Trophoblast cell (in vitro differentiated cells and primary cell): ENCODE measurements at regions not wholly inside any gene's neighbourhood (a gene's known extent, or its start where the extent isn't known, plus 50 kb on each side); places are given as distances from the start of the nearest gene placed in this dataset.

Source experiments
- DNase-seq, 2 donors: peaks; one replicate each; pipeline ENCODE4 v3.0.0-alpha.2; 2016
- H2AFZ ChIP-seq: 2 replicates; pipeline ENCODE4 v1.6.1; 2013; ENCODE audit warnings: low read length, moderate library complexity, mild to moderate bottlenecking; ENCODE audit not compliant: insufficient read depth, poor library complexity
- H2AK5ac ChIP-seq: 2 replicates; pipeline ENCODE4 v1.6.1; 2013; ENCODE audit warnings: mild to moderate bottlenecking, low read length
- H2BK120ac ChIP-seq: 2 replicates; pipeline ENCODE4 v1.6.1; 2013; ENCODE audit warnings: low read length, mild to moderate bottlenecking, moderate library complexity; ENCODE audit not compliant: insufficient read depth, poor library complexity
- H2BK12ac ChIP-seq: 2 replicates; pipeline ENCODE4 v1.6.1; 2013; ENCODE audit warnings: mild to moderate bottlenecking, low read length, moderate library complexity
- H2BK5ac ChIP-seq: 2 replicates; pipeline ENCODE4 v1.6.1; 2013; ENCODE audit warnings: low read length, low read depth, moderate library complexity, mild to moderate bottlenecking; ENCODE audit not compliant: poor library complexity
- H3K14ac ChIP-seq: 2 replicates; pipeline ENCODE4 v1.6.1; 2013; ENCODE audit warnings: mild to moderate bottlenecking, low read length
- H3K18ac ChIP-seq: 2 replicates; pipeline ENCODE4 v1.6.1; 2013; ENCODE audit warnings: mild to moderate bottlenecking, low read length
- H3K23ac ChIP-seq: 2 replicates; pipeline ENCODE4 v1.6.1; 2013; ENCODE audit warnings: low read length
- H3K27ac ChIP-seq: 2 replicates; pipeline ENCODE4 v1.5.1; 2013; ENCODE audit warnings: low read depth, mild to moderate bottlenecking, inconsistent platforms, low read length, moderate library complexity
- H3K27me3 ChIP-seq: 2 replicates; pipeline ENCODE4 v1.6.1; 2013; ENCODE audit warnings: inconsistent platforms, mild to moderate bottlenecking, low read length, moderate library complexity; ENCODE audit not compliant: insufficient read depth
- H3K36me3 ChIP-seq, 2 experiments: 1 replicate in 1 of 2; 2 replicates in 1 of 2; pipeline ENCODE4 v1.6.1; 2013; ENCODE audit warnings: low read length in 2 of 2, mild to moderate bottlenecking in 2 of 2, moderate library complexity in 1 of 2; ENCODE audit not compliant: insufficient read depth in 2 of 2, control insufficient read depth in 1 of 2
- H3K4ac ChIP-seq: 2 replicates; pipeline ENCODE4 v1.6.1; 2013; ENCODE audit warnings: low read depth, mild to moderate bottlenecking, low read length, moderate library complexity
- H3K4me1 ChIP-seq, 2 experiments: 1 replicate in 1 of 2; 2 replicates in 1 of 2; pipeline ENCODE4 v1.6.1; 2013; ENCODE audit warnings: low read length in 2 of 2, mild to moderate bottlenecking in 2 of 2, moderate library complexity in 1 of 2; ENCODE audit not compliant: insufficient read depth in 2 of 2, control insufficient read depth in 1 of 2
- H3K4me2 ChIP-seq: 2 replicates; pipeline ENCODE4 v1.6.1; 2013; ENCODE audit warnings: inconsistent platforms, mild to moderate bottlenecking, low read length, moderate library complexity
- H3K4me3 ChIP-seq: 2 replicates; pipeline ENCODE4 v1.5.1; 2013; ENCODE audit warnings: mild to moderate bottlenecking, low read depth, low read length, inconsistent platforms
- H3K79me1 ChIP-seq: one replicate; pipeline ENCODE4 v1.6.1; 2013; ENCODE audit warnings: low read length
- H3K79me2 ChIP-seq: 2 replicates; pipeline ENCODE4 v1.6.1; 2013; ENCODE audit warnings: low read length, mild to moderate bottlenecking; ENCODE audit not compliant: control insufficient read depth, insufficient read depth, poor library complexity
- H3K9ac ChIP-seq: 2 replicates; pipeline ENCODE4 v1.6.1; 2013; ENCODE audit warnings: mild to moderate bottlenecking, low read length
- H3K9me3 ChIP-seq: 2 replicates; pipeline ENCODE4 v1.6.1; 2013; ENCODE audit warnings: low read depth, mild to moderate bottlenecking, control low read depth, inconsistent platforms, low read length; ENCODE audit not compliant: insufficient read depth
- H4K12ac ChIP-seq: 2 replicates; pipeline ENCODE4 v1.6.1; 2013; ENCODE audit warnings: low read depth, mild to moderate bottlenecking, low read length, moderate library complexity
- H4K8ac ChIP-seq: 2 replicates; pipeline ENCODE4 v1.6.1; 2013; ENCODE audit warnings: low read depth, mild to moderate bottlenecking, low read length, moderate library complexity
- H4K91ac ChIP-seq: one replicate; pipeline ENCODE4 v1.6.1; 2013; ENCODE audit warnings: low read depth, mild to moderate bottlenecking, low read length, moderate library complexity
- WGBS: extraction: QIAGEN DNeasy Blood & Tissue Kit; methylation state at CpG from one replicate; pipeline ENCODE4 v1.1.7; 2013; ENCODE audit warnings: missing lambda C conversion rate; ENCODE audit not compliant: insufficient read length, insufficient coverage; ENCODE audit errors: extremely low coverage; 5-methylcytosine and 5-hydroxymethylcytosine counted together

DNA sequence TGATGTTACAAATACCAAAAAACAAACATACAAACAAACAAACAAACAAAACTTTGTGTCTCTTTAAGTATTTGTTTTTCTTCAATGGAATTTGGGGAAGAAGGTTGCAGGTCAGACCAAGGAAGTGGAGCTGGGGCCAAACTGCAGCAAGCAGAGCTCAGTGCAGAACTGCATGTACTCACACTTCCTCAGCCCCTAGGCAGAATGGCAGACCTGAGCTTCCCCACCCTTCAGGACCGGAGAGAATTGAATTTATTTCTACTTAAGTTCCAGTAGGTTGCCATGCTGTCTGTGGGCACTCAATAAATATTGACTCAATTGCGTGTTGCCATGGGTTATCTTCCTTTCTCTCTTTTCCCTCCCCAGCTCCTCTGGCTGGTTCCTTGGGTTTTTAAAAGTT is 173.6 kb downstream of the PTGER3 start:
- peak overlapping the region; percentile 61 for H4K8ac ChIP-seq
- H3K36me3 ChIP-seq: no peaks in the 10 kb centered on the region
- H3K9me3 ChIP-seq: peaks cover 4% of the 10 kb centered on the region
- DNase-seq: peak in 1 of 2 donors; percentile 22
- no CpG with 5 or more reads among the region's 2 CpGs for WGBS
- H2BK12ac ChIP-seq: no peak overlapping the region
- peaks cover 4% of the 10 kb centered on the region for H3K79me1 ChIP-seq
- peak overlapping the region; percentile 36 for H3K4me2 ChIP-seq
- H3K18ac ChIP-seq: no peak overlapping the region
- H2AFZ ChIP-seq: no peak overlapping the region
- H3K27ac ChIP-seq: peak overlapping the region; percentile 83
- H3K23ac ChIP-seq: no peak overlapping the region
- H4K91ac ChIP-seq: peak overlapping the region; percentile 28
- H3K79me2 ChIP-seq: no peaks in the 10 kb centered on the region
- H4K12ac ChIP-seq: no peak overlapping the region
- no peak overlapping the region for H3K14ac ChIP-seq
- peaks cover 0 to 6% of the 10 kb centered on the region in 2 experiments for H3K4me1 ChIP-seq
- H3K27me3 ChIP-seq: no peaks in the 10 kb centered on the region
- no peak overlapping the region for H2AK5ac ChIP-seq
- H3K9ac ChIP-seq: no peak overlapping the region
- peak overlapping the region; percentile 86 for H2BK5ac ChIP-seq
- H3K4me3 ChIP-seq: no peak overlapping the region
- peak overlapping the region; percentile 14 for H2BK120ac ChIP-seq
- no peak overlapping the region for H3K4ac ChIP-seq

DNA sequence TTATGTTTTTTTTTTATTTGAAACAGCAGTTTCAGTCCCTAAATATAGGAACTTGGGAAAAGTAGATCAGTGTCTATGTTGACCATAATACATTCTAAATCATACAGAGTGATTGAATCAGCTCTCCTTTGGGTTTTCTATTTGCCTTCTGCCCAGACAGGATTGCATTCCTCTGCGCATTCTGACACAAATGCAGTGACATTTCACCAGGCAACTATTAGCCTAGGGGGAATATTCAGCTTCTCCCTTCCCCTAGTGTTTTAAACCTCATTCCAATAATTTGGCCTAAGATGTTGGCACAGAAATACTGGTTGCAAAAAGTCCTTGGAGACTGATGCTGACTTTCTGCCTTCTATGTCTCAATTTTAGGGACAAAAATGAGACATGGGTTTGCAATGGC is 172.8 kb downstream of the PTGER3 start:
- H3K18ac ChIP-seq: no peak overlapping the region
- H2AFZ ChIP-seq: no peak overlapping the region

DNA sequence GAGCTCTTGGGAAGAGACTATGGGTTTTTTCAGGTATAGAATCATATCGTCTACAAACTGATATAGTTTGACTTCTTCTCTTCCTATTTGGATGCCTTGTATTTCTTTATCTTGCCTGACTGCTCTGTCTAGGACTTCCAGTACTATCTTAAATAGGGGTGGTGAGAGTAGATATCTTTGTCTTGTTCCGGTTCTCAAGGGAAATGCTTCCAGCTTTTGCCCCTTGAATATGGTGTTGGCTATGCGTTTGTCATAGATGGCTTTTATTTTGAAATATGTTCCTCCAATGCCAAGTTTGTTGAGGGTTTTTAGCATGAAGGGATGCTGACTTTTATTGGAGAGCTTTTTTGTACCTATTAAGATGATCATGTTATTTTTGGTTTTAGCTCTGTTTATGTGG is 170.3 kb downstream of the PTGER3 start:
- H3K9ac ChIP-seq: no peak overlapping the region
- H3K27me3 ChIP-seq: no peaks in the 10 kb centered on the region
- no peak overlapping the region for H3K14ac ChIP-seq
- H3K18ac ChIP-seq: no peak overlapping the region
- no CpG with 5 or more reads among the region's 3 CpGs for WGBS
- no peak overlapping the region for H3K4me2 ChIP-seq
- H3K36me3 ChIP-seq: no peaks in the 10 kb centered on the region
- H3K27ac ChIP-seq: no peak overlapping the region
- no peak overlapping the region for H4K91ac ChIP-seq
- no peak overlapping the region for H2AK5ac ChIP-seq
- H3K9me3 ChIP-seq: no peaks in the 10 kb centered on the region
- H3K23ac ChIP-seq: no peak overlapping the region
- peaks cover 0 to 6% of the 10 kb centered on the region in 2 experiments for H3K4me1 ChIP-seq
- H2BK5ac ChIP-seq: no peak overlapping the region
- H4K12ac ChIP-seq: no peak overlapping the region
- no peak overlapping the region for H2BK12ac ChIP-seq
- H2AFZ ChIP-seq: no peak overlapping the region
- H3K4ac ChIP-seq: no peak overlapping the region
- H3K79me2 ChIP-seq: no peaks in the 10 kb centered on the region
- no peak overlapping the region for H3K4me3 ChIP-seq
- H3K79me1 ChIP-seq: peaks cover 4% of the 10 kb centered on the region
- no peak overlapping the region for H2BK120ac ChIP-seq
- no peak overlapping the region for H4K8ac ChIP-seq
- no peak for DNase-seq

More for the DNA sequence above, 172.8 kb downstream of the PTGER3 start:
- H3K36me3 ChIP-seq: no peaks in the 10 kb centered on the region
- H3K14ac ChIP-seq: no peak overlapping the region
- H3K27ac ChIP-seq: peak overlapping the region; percentile 83
- DNase-seq: peak; percentile 69 to 95
- no peaks in the 10 kb centered on the region for H3K79me2 ChIP-seq
- peaks cover 4% of the 10 kb centered on the region for H3K9me3 ChIP-seq
- peak overlapping the region; percentile 54 for H4K8ac ChIP-seq
- no CpG with 5 or more reads among the region's 1 CpG for WGBS
- H3K4me1 ChIP-seq: peaks cover 0 to 6% of the 10 kb centered on the region in 2 experiments
- no peak overlapping the region for H2BK12ac ChIP-seq
- H3K4ac ChIP-seq: no peak overlapping the region
- H4K91ac ChIP-seq: peak overlapping the region; percentile 14
- peaks cover 4% of the 10 kb centered on the region for H3K79me1 ChIP-seq
- no peak overlapping the region for H3K4me3 ChIP-seq
- no peak overlapping the region for H4K12ac ChIP-seq
- H2BK5ac ChIP-seq: peak overlapping the region; percentile 63
- H2BK120ac ChIP-seq: no peak overlapping the region
- H3K23ac ChIP-seq: no peak overlapping the region
- no peak overlapping the region for H2AK5ac ChIP-seq
- no peak overlapping the region for H3K9ac ChIP-seq
- no peaks in the 10 kb centered on the region for H3K27me3 ChIP-seq
- H3K4me2 ChIP-seq: peak overlapping the region; percentile 44

DNA sequence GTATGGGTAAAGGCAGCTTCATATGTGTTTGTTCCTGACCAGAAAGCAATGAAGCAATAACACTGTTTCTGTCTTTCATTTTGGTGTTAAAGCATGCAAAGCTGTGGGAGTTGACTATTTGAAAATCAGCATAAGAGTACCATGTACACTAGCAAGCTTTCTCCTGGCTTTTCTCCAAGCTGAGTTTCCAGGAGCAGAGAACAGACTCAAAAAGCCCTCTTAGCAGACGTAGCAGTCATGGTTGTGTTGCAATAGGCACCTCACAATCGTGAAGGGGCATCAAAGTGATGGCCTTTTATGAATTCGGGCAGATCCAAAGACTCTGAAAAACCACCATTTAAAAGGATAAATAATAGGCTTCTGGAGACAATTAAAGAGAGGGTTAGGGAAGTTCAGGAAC is 159.7 kb downstream of the PTGER3 start:
- no peaks in the 10 kb centered on the region for H3K79me1 ChIP-seq
- no peak overlapping the region for H3K4me2 ChIP-seq
- H2AK5ac ChIP-seq: no peak overlapping the region
- H3K18ac ChIP-seq: no peak overlapping the region
- no peak overlapping the region for H4K91ac ChIP-seq
- WGBS: no CpG with 5 or more reads among the region's 3 CpGs
- no peak overlapping the region for H2BK12ac ChIP-seq
- H3K4me3 ChIP-seq: no peak overlapping the region
- H4K8ac ChIP-seq: no peak overlapping the region
- DNase-seq: no peak
- peaks cover 0 to 2% of the 10 kb centered on the region in 2 experiments for H3K4me1 ChIP-seq
- H3K27ac ChIP-seq: no peak overlapping the region
- H2BK5ac ChIP-seq: no peak overlapping the region
- H3K27me3 ChIP-seq: no peaks in the 10 kb centered on the region
- no peak overlapping the region for H2BK120ac ChIP-seq
- no peak overlapping the region for H2AFZ ChIP-seq
- H4K12ac ChIP-seq: no peak overlapping the region
- H3K4ac ChIP-seq: no peak overlapping the region
- no peak overlapping the region for H3K23ac ChIP-seq
- no peak overlapping the region for H3K14ac ChIP-seq
- H3K9ac ChIP-seq: no peak overlapping the region
- no peaks in the 10 kb centered on the region for H3K9me3 ChIP-seq
- H3K36me3 ChIP-seq: no peaks in the 10 kb centered on the region
- H3K79me2 ChIP-seq: no peaks in the 10 kb centered on the region
